MCF 10A (cell line): ENCODE measurements at regions not wholly inside any gene's neighbourhood (a gene's known extent, or its start where the extent isn't known, plus 50 kb on each side); places are given as distances from the start of the nearest gene placed in this dataset.

Source experiments
- BruUV-seq: library from RNA; stranded (reverse); fragments of 400-500 nt; replicated peaks from 2 replicates; lab custom pipeline; 2021; lab: Mats Ljungman, UMichigan
- CTCF ChIA-PET: fragments of 300-600 bp; sonication (Branson Sonifier 250); formaldehyde crosslinking; extraction: SDS; loops from one replicate; lab custom pipeline; 2021; ENCODE audit warnings: antibody characterized with exemption, inconsistent platforms; lab: Yijun Ruan, JAX
- POLR2A ChIA-PET: fragments of 300-600, 350-650 bp; sonication (Branson Sonifier 250); formaldehyde crosslinking; extraction: SDS; loops from one replicate; lab custom pipeline; 2020; ENCODE audit warnings: antibody characterized with exemption, inconsistent platforms; lab: Yijun Ruan, JAX
- DNase-seq: peaks from one replicate; pipeline ENCODE4 v3.0.0-alpha.2; 2018; ENCODE audit not compliant: unreplicated experiment
- H3K27ac Mint-ChIP-seq: one replicate; pipeline ENCODE4 v1.8.0; 2022; ENCODE audit warnings: mild to moderate bottlenecking, low read depth, mixed read lengths; ENCODE audit not compliant: unreplicated experiment
- H3K27me3 Mint-ChIP-seq: one replicate; pipeline ENCODE4 v1.8.0; 2022; ENCODE audit warnings: mixed read lengths; ENCODE audit not compliant: insufficient read depth, unreplicated experiment
- H3K36me3 Mint-ChIP-seq: one replicate; pipeline ENCODE4 v1.8.0; 2022; ENCODE audit warnings: mild to moderate bottlenecking, moderate library complexity, mixed read lengths; ENCODE audit not compliant: insufficient read depth, unreplicated experiment
- H3K4me1 Mint-ChIP-seq: one replicate; pipeline ENCODE4 v1.8.0; 2022; ENCODE audit warnings: mixed read lengths; ENCODE audit not compliant: insufficient read depth, unreplicated experiment
- H3K4me3 Mint-ChIP-seq: one replicate; pipeline ENCODE4 v1.8.0; 2022; ENCODE audit warnings: mild to moderate bottlenecking, moderate library complexity, mixed read lengths; ENCODE audit not compliant: unreplicated experiment
- H3K9me3 Mint-ChIP-seq: one replicate; pipeline ENCODE4 v1.8.0; 2022; ENCODE audit warnings: mixed read lengths; ENCODE audit not compliant: unreplicated experiment
- CTCF ChIP-seq: fragments of 200-600 bp; IDR thresholded peaks from one replicate; pipeline ENCODE4 v1.8.0; 2022; ENCODE audit warnings: antibody characterized with exemption, mild to moderate bottlenecking; ENCODE audit not compliant: unreplicated experiment
- intact Hi-C: fragments of 100-400 bp; cut with micrococcal nuclease; formaldehyde crosslinking; loops from 2 replicates; pipeline ENCODE4 v1.14.1; 2022

- Mint-ChIP-seq H3K27ac (no peak overlapping the region), H3K27me3 (peaks cover 36% of the 10 kb centered on the region), H3K36me3 (no peaks in the 10 kb centered on the region), H3K9me3 (peaks cover 11% of the 10 kb centered on the region), H3K4me1 (no peaks in the 10 kb centered on the region), H3K4me3 (no peak overlapping the region)
- no peak for DNase-seq
- intact Hi-C loops = no loop called here
- TF ChIP-seq CTCF = no peak
- ChIA-PET CTCF (interaction anchor here (0.7 kb wide), 1 partner anchor 12 kb away, joined by 3 read pairs; no protein-coding TSS in a partner anchor), POLR2A (no interaction called here)
- BruUV-seq = no TSS peak
Observed at GRCh38 chr17:77874303-77875050, 84.0 kb upstream of the TNRC6C start.

- intact Hi-C loops = no loop called here
- no peak for DNase-seq
- Mint-ChIP-seq H3K27ac (no peak overlapping the region), H3K27me3 (peaks cover 30% of the 10 kb centered on the region), H3K4me3 (no peak overlapping the region), H3K4me1 (no peaks in the 10 kb centered on the region), H3K9me3 (peaks cover 11% of the 10 kb centered on the region), H3K36me3 (no peaks in the 10 kb centered on the region)
- no TSS peak for BruUV-seq
- ChIA-PET CTCF (interaction anchor here (0.7 kb wide), 1 partner anchor 13 kb away, joined by 3 read pairs; no protein-coding TSS in a partner anchor), POLR2A (no interaction called here)
- TF ChIP-seq CTCF = no peak
Observed at GRCh38 chr17:77875051-77875780, 83.3 kb upstream of the TNRC6C start.

GRCh38 chr17:77875881-77876509 is 82.5 kb upstream of the TNRC6C start:
- no peaks in the 10 kb centered on the region for H3K36me3 Mint-ChIP-seq
- intact Hi-C loops = no loop called here
- BruUV-seq = no TSS peak
- H3K27me3 Mint-ChIP-seq = peaks cover 30% of the 10 kb centered on the region
- ChIA-PET CTCF (no interaction called here), POLR2A (no interaction called here)
- H3K9me3 Mint-ChIP-seq = peaks cover 11% of the 10 kb centered on the region
- peak; percentile 38 for DNase-seq
- no peak overlapping the region for H3K27ac Mint-ChIP-seq
- no peak for TF ChIP-seq CTCF
- no peaks in the 10 kb centered on the region for H3K4me1 Mint-ChIP-seq
- H3K4me3 Mint-ChIP-seq = no peak overlapping the region

- Mint-ChIP-seq H3K27me3 (peaks cover 30% of the 10 kb centered on the region), H3K27ac (no peak overlapping the region), H3K4me1 (peaks cover 7% of the 10 kb centered on the region), H3K36me3 (peaks cover 6% of the 10 kb centered on the region), H3K9me3 (peaks cover 11% of the 10 kb centered on the region), H3K4me3 (no peak overlapping the region)
- TF ChIP-seq CTCF = no peak
- DNase-seq = no peak
- CTCF ChIA-PET = no interaction called here
- POLR2A ChIA-PET = no interaction called here
- BruUV-seq = no TSS peak
- intact Hi-C loops = no loop called here
Observed at GRCh38 chr17:77877036-77877435, 81.5 kb upstream of the TNRC6C start.
